A673 (cell line): ENCODE measurements at regions not wholly inside any gene's neighbourhood (a gene's known extent, or its start where the extent isn't known, plus 50 kb on each side); places are given as distances from the start of the nearest gene placed in this dataset.

Source experiments
- CTCF ChIP-seq: fragments of 300-800, 200-600 bp; sonication (generic); conservative IDR thresholded peaks from 2 replicates; pipeline ENCODE4 v1.5.1; 2017; ENCODE audit warnings: low read depth, mild to moderate bottlenecking, antibody characterized with exemption, low read length, moderate library complexity, mixed read lengths
- EZH2 ChIP-seq: fragments of 200-600 bp; sonication (generic); IDR thresholded peaks from 2 replicates; pipeline ENCODE4 v1.6.1; 2017; ENCODE audit warnings: borderline replicate concordance, low read depth, mild to moderate bottlenecking, mixed read lengths, antibody characterized with exemption, low read length; ENCODE audit not compliant: poor library complexity, severe bottlenecking

- TF ChIP-seq CTCF: no peak
- no peak for TF ChIP-seq EZH2
Observed at GRCh38 chr12:94042321-94042720, 106.1 kb upstream of the PLXNC1 start.
